Upper lobe of left lung (tissue), 6 donors: ENCODE measurements at regions not wholly inside any gene's neighbourhood (a gene's known extent, or its start where the extent isn't known, plus 50 kb on each side); places are given as distances from the start of the nearest gene placed in this dataset.

ENCODE experiments used
- ATAC-seq, 2 donors: fragments of 200-7000 bp; cut with Tn5 transposase; one replicate each; pipeline ENCODE4 v1.9.1; 2022; ENCODE audit warnings: mild to moderate bottlenecking in 2 of 2, moderate library complexity in 2 of 2; ENCODE audit not compliant: low FRiP score in 2 of 2
- DNase-seq, 2 donors: peaks; one replicate each; pipeline ENCODE4 v3.0.0-alpha.2; 2019 to 2020
- H3K27ac ChIP-seq, 4 donors: fragments of 200-600 bp; sonication (generic); one replicate each; pipeline ENCODE4 v1.5.1; 2016 to 2019
- H3K27me3 ChIP-seq, 4 donors: fragments of 200-600 bp; sonication (generic); one replicate each; pipeline ENCODE4 v1.5.1; 2017 to 2019
- H3K36me3 ChIP-seq, 4 donors: fragments of 200-600 bp; sonication (generic); one replicate each; pipeline ENCODE4 v1.5.1; 2016 to 2019
- H3K4me1 ChIP-seq, 4 donors: fragments of 200-600 bp; sonication (generic); one replicate each; pipeline ENCODE4 v1.5.1; 2018 to 2019
- H3K4me3 ChIP-seq, 4 donors: fragments of 200-600 bp; sonication (generic); one replicate each; pipeline ENCODE4 v1.5.1; 2017 to 2019; ENCODE audit warnings: mild to moderate bottlenecking in 2 of 4, moderate library complexity in 1 of 4
- H3K9me3 ChIP-seq, 4 donors: fragments of 200-600 bp; sonication (generic); one replicate each; pipeline ENCODE4 v1.5.1; 2018 to 2019
- EP300 ChIP-seq, 4 donors: sonication (generic); formaldehyde crosslinking; IDR thresholded peaks; one replicate each; pipeline ENCODE4 v1.5.1; 2017; ENCODE audit warnings: antibody characterized with exemption in 4 of 4, control low read depth in 2 of 4
- POLR2A ChIP-seq, 4 donors: fragments of 450-650 bp; IDR thresholded peaks; one replicate each; pipeline ENCODE4 v1.5.1; 2016 to 2017; ENCODE audit warnings: antibody characterized with exemption in 4 of 4, mild to moderate bottlenecking in 2 of 4
- POLR2AphosphoS5 ChIP-seq, 2 donors: sonication (generic); formaldehyde crosslinking; IDR thresholded peaks; one replicate each; pipeline ENCODE4 v1.5.1; 2017; ENCODE audit warnings: antibody characterized with exemption in 2 of 2
- WGBS, 2 donors: methylation state at CpG; one replicate each; pipeline ENCODE4 v1.1.5; 2017 to 2018; 5-methylcytosine and 5-hydroxymethylcytosine counted together
- TF ChIP-seq, protein P1 (sequence below), 6 experiments: fragments of 450-650 bp in 4 of 6; fragments of 200-600 bp in 2 of 6; sonication (generic) in 2 of 6; IDR thresholded peaks; one replicate each; pipeline ENCODE4 v1.5.1; 2016 to 2019; ENCODE audit warnings: antibody characterized with exemption in 6 of 6
- donor health status: DM: no; HTN: no; CAD: no; lungs with moderate emphysema.
- donor health status: DM: no; HTN: yes; CAD: no; lungs with severe emphysema.

GRCh38 chr6:111982681-111983080, 71.2 kb upstream of the CCN6 start:
- no peak overlapping the region for H3K27ac ChIP-seq
- H3K36me3 ChIP-seq = no peaks in the 10 kb centered on the region
- H3K27me3 ChIP-seq = no peaks in the 10 kb centered on the region
- H3K4me3 ChIP-seq = no peak overlapping the region
- ATAC-seq (no peak), DNase-seq (no peak)
- H3K9me3 ChIP-seq = no peaks in the 10 kb centered on the region
- H3K4me1 ChIP-seq = peaks cover 0 to 12% (median 7%) of the 10 kb centered on the region in 4 donors
- 77 to 81% methylated on average over 1 of the region's 1 CpG for WGBS, 2 donors
- TF ChIP-seq POLR2A (IDR thresholded peaks at IDR 0.05) (no peak), POLR2AphosphoS5 (IDR thresholded peaks at IDR 0.05) (no peak), EP300 (IDR thresholded peaks at IDR 0.05) (no peak)
- TF ChIP-seq, protein P1, sequence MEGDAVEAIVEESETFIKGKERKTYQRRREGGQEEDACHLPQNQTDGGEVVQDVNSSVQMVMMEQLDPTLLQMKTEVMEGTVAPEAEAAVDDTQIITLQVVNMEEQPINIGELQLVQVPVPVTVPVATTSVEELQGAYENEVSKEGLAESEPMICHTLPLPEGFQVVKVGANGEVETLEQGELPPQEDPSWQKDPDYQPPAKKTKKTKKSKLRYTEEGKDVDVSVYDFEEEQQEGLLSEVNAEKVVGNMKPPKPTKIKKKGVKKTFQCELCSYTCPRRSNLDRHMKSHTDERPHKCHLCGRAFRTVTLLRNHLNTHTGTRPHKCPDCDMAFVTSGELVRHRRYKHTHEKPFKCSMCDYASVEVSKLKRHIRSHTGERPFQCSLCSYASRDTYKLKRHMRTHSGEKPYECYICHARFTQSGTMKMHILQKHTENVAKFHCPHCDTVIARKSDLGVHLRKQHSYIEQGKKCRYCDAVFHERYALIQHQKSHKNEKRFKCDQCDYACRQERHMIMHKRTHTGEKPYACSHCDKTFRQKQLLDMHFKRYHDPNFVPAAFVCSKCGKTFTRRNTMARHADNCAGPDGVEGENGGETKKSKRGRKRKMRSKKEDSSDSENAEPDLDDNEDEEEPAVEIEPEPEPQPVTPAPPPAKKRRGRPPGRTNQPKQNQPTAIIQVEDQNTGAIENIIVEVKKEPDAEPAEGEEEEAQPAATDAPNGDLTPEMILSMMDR (IDR thresholded peaks at IDR 0.05) = no peak

- WGBS, 2 donors = 89 to 93% methylated on average over 3 of the region's 3 CpGs
- no peak for DNase-seq
- Histone ChIP-seq H3K27me3 (no peaks in the 10 kb centered on the region), H3K36me3 (no peaks in the 10 kb centered on the region), H3K4me3 (no peak overlapping the region), H3K9me3 (no peaks in the 10 kb centered on the region), H3K4me1 (peaks cover 0 to 12% (median 7%) of the 10 kb centered on the region in 4 donors), H3K27ac (no peak overlapping the region)
- TF ChIP-seq POLR2AphosphoS5 (IDR thresholded peaks at IDR 0.05) = no peak
- TF ChIP-seq EP300 (IDR thresholded peaks at IDR 0.05) = no peak
- no peak for TF ChIP-seq POLR2A (IDR thresholded peaks at IDR 0.05)
- TF ChIP-seq, protein P1 (IDR thresholded peaks at IDR 0.05) = no peak
- ATAC-seq = no peak
These were observed 70.7 kb upstream of the CCN6 start for GRCh38 chr6:111983193-111983592.

- DNase-seq = no peak
- Histone ChIP-seq H3K4me1 (peaks cover 0 to 12% (median 7%) of the 10 kb centered on the region in 4 donors), H3K27me3 (no peaks in the 10 kb centered on the region), H3K9me3 (no peaks in the 10 kb centered on the region), H3K27ac (no peak overlapping the region), H3K36me3 (no peaks in the 10 kb centered on the region), H3K4me3 (no peak overlapping the region)
- TF ChIP-seq POLR2A (IDR thresholded peaks at IDR 0.05) (no peak), POLR2AphosphoS5 (IDR thresholded peaks at IDR 0.05) (no peak), EP300 (IDR thresholded peaks at IDR 0.05) (no peak)
- TF ChIP-seq, protein P1 (IDR thresholded peaks at IDR 0.05) = no peak
- ATAC-seq = no peak
- 93 to 95% methylated on average over 4 of the region's 4 CpGs for WGBS, 2 donors
These were observed 69.8 kb upstream of the CCN6 start for GRCh38 chr6:111984081-111984480.

- WGBS, 2 donors = 74 to 87% methylated on average over 5 of the region's 5 CpGs
- peak overlapping the region in 2 of 4 donors; percentile 15 to 56 for H3K27ac ChIP-seq
- H3K4me1 ChIP-seq = peaks cover 0 to 12% (median 7%) of the 10 kb centered on the region in 4 donors
- ATAC-seq = no peak
- TF ChIP-seq POLR2A (IDR thresholded peaks at IDR 0.05) = no peak
- no peak for TF ChIP-seq POLR2AphosphoS5 (IDR thresholded peaks at IDR 0.05)
- TF ChIP-seq EP300 (IDR thresholded peaks at IDR 0.05) = no peak
- TF ChIP-seq, protein P1 (IDR thresholded peaks at IDR 0.05) = no peak
- H3K4me3 ChIP-seq = no peak overlapping the region
- no peaks in the 10 kb centered on the region for H3K27me3 ChIP-seq
- DNase-seq = no peak
- H3K9me3 ChIP-seq = no peaks in the 10 kb centered on the region
- H3K36me3 ChIP-seq = no peaks in the 10 kb centered on the region
These were observed 69.2 kb upstream of the CCN6 start for GRCh38 chr6:111984516-111985201.
